Right lobe of liver (tissue), 4 donors: ENCODE measurements at regions not wholly inside any gene's neighbourhood (a gene's known extent, or its start where the extent isn't known, plus 50 kb on each side); places are given as distances from the start of the nearest gene placed in this dataset.

ENCODE experiments used
- CTCF ChIP-seq, 4 donors: fragments of 200-600 bp in 3 of 4; fragments of 450-650 bp in 1 of 4; IDR thresholded peaks; one replicate each; pipeline versions ENCODE4 v1.5.1 to v1.8.0; 2016 to 2022; ENCODE audit warnings: antibody characterized with exemption in 4 of 4, mild to moderate bottlenecking in 2 of 4
- POLR2A ChIP-seq: fragments of 450-650 bp; IDR thresholded peaks from one replicate; pipeline ENCODE4 v1.6.1; 2017; ENCODE audit warnings: antibody characterized with exemption, mild to moderate bottlenecking
- donor health status: DM: no; HTN: no; CAD: no.
- donor health status: DM: no; HTN: no; CAD: no.
- donor health status: DM: no; HTN: yes; CAD: no.

- no peak for TF ChIP-seq POLR2A
- no peak for TF ChIP-seq CTCF (IDR thresholded peaks at IDR 0.05)
Observed at GRCh38 chr5:67802766-67803165, 412.8 kb upstream of the PIK3R1 start.
